Endothelial cell of umbilical vein (primary cell): ENCODE measurements at regions not wholly inside any gene's neighbourhood (a gene's known extent, or its start where the extent isn't known, plus 50 kb on each side); places are given as distances from the start of the nearest gene placed in this dataset.

Experiments used
- BruUV-seq: library from RNA; stranded (reverse); fragments of 400-500 nt; replicated peaks from 2 replicates; lab custom pipeline; 2021; lab: Mats Ljungman, UMichigan
- CTCF ChIA-PET: fragments of 300-600, 350-600 bp; sonication (Branson Sonifier 250); formaldehyde crosslinking; loops from one replicate; lab custom pipeline; 2021; ENCODE audit warnings: antibody characterized with exemption, inconsistent platforms; lab: Charles Lee
- POLR2A ChIA-PET: fragments of 300-600, 350-600 bp; sonication (Branson Sonifier 250); formaldehyde crosslinking; loops from one replicate; lab custom pipeline; 2021; ENCODE audit warnings: antibody characterized with exemption, inconsistent platforms; lab: Charles Lee
- DNase-seq: peaks from one replicate; pipeline ENCODE4 v3.0.0-alpha.2; 2011; ENCODE audit warnings: low read depth, low spot score
- FAIRE-seq: peaks from 2 replicates; lab custom pipeline; 2011; peaks lifted over from hg19 to GRCh38; lab: Jason Lieb, UNC
- H2AFZ ChIP-seq: 2 replicates; pipeline ENCODE4 v1.6.0; 2012; ENCODE audit warnings: low read depth, low read length, control low read depth, inconsistent platforms
- H3K27ac ChIP-seq: 2 replicates; pipeline ENCODE4 v1.5.1; 2011; ENCODE audit warnings: low read depth, mild to moderate bottlenecking, control low read depth, low read length, moderate library complexity; ENCODE audit not compliant: insufficient read depth
- H3K27me3 ChIP-seq, 2 experiments: 2 replicates each; pipeline versions ENCODE4 v1.6.0 to v1.6.1; 2011; ENCODE audit warnings: low read length in 2 of 2, mixed read lengths in 1 of 2; ENCODE audit not compliant: control insufficient read depth in 2 of 2, insufficient read depth in 2 of 2
- H3K36me3 ChIP-seq, 2 experiments: 2 replicates in 1 of 2; 3 replicates in 1 of 2; pipeline ENCODE4 v1.5.1; 2011; ENCODE audit warnings: low read length in 2 of 2, mild to moderate bottlenecking in 1 of 2, moderate library complexity in 1 of 2; ENCODE audit not compliant: control insufficient read depth in 2 of 2, insufficient read depth in 2 of 2; ENCODE audit errors: extremely low read depth in 1 of 2
- H3K4me1 ChIP-seq: 3 replicates; pipeline ENCODE4 v1.5.1; 2011; ENCODE audit warnings: mild to moderate bottlenecking, low read length; ENCODE audit not compliant: control insufficient read depth, insufficient read depth; ENCODE audit errors: extremely low read depth
- H3K4me2 ChIP-seq: 2 replicates; pipeline ENCODE4 v1.6.1; 2011; ENCODE audit warnings: low read length, control low read depth, mixed read lengths; ENCODE audit not compliant: insufficient read depth
- H3K4me3 ChIP-seq, 3 experiments: fragments of 200-600 bp in 1 of 3; sonication (generic), shearing (Covaris generic) in 1 of 3; replicated peaks in 1 of 3; 2 replicates each; pipeline ENCODE4 v1.5.1; 2011 to 2016; ENCODE audit warnings: control low read depth in 3 of 3, low read length in 3 of 3, mild to moderate bottlenecking in 2 of 3, inconsistent platforms in 1 of 3, low read depth in 1 of 3, moderate library complexity in 1 of 3; ENCODE audit not compliant: insufficient read depth in 1 of 3
- H3K79me2 ChIP-seq: 2 replicates; pipeline ENCODE4 v1.6.0; 2012; ENCODE audit warnings: low read length, inconsistent platforms; ENCODE audit not compliant: control insufficient read depth, insufficient read depth
- H3K9ac ChIP-seq: replicated peaks from 2 replicates; pipeline ENCODE3; 2011; ENCODE audit warnings: low read length, control low read depth; ENCODE audit not compliant: insufficient read depth; ENCODE audit errors: extremely low read depth
- H3K9me1 ChIP-seq: replicated peaks from 3 replicates; pipeline ENCODE4 v1.6.0; 2011; ENCODE audit warnings: mild to moderate bottlenecking, low read length; ENCODE audit not compliant: control insufficient read depth, insufficient read depth; ENCODE audit errors: extremely low read depth
- H3K9me3 ChIP-seq: replicated peaks from 2 replicates; pipeline ENCODE4 v1.5.1; 2012; ENCODE audit warnings: low read length, inconsistent platforms; ENCODE audit not compliant: control insufficient read depth, insufficient read depth
- H4K20me1 ChIP-seq: replicated peaks from 2 replicates; pipeline ENCODE3; 2011; ENCODE audit warnings: mild to moderate bottlenecking, low read length; ENCODE audit not compliant: control insufficient read depth, insufficient read depth; ENCODE audit errors: extremely low read depth
- CTCF ChIP-seq, 2 donors: IDR thresholded peaks; 1 replicate in 1 of 2; 2 replicates in 1 of 2; pipeline ENCODE4 v1.5.1; 2011; ENCODE audit warnings: low read length in 2 of 2, mild to moderate bottlenecking in 2 of 2, moderate library complexity in 2 of 2, control low read depth in 1 of 2, inconsistent platforms in 1 of 2, low read depth in 1 of 2; ENCODE audit not compliant: insufficient read depth in 1 of 2; ENCODE audit errors: extremely low read depth in 1 of 2
- EZH2 ChIP-seq: IDR thresholded peaks from 2 replicates; pipeline ENCODE4 v1.6.1; 2012; ENCODE audit warnings: borderline replicate concordance, low read depth, mild to moderate bottlenecking, moderate library complexity, low read length, inconsistent platforms; ENCODE audit not compliant: severe bottlenecking
- FOS ChIP-seq: IDR thresholded peaks from 2 replicates; pipeline ENCODE4 v1.6.1; 2011; ENCODE audit warnings: mild to moderate bottlenecking, low read length, moderate library complexity, borderline replicate concordance; ENCODE audit not compliant: insufficient read depth
- GATA2 ChIP-seq: IDR thresholded peaks from 2 replicates; pipeline ENCODE4 v1.7.0; 2011; ENCODE audit warnings: low read depth, mild to moderate bottlenecking, moderate library complexity, mixed read lengths, low read length; ENCODE audit not compliant: insufficient read length, insufficient read depth
- JUN ChIP-seq: IDR thresholded peaks from 2 replicates; pipeline ENCODE4 v1.6.1; 2011; ENCODE audit warnings: borderline replicate concordance, low read depth; ENCODE audit not compliant: insufficient read length, insufficient read depth
- MAX ChIP-seq: IDR thresholded peaks from 2 replicates; pipeline ENCODE4 v1.6.1; 2011; ENCODE audit not compliant: insufficient read depth, insufficient read length
- MYC ChIP-seq: IDR thresholded peaks from one replicate; pipeline ENCODE4 v1.6.1; 2011; ENCODE audit warnings: mild to moderate bottlenecking, low read depth, low read length
- POLR2A ChIP-seq: IDR thresholded peaks from 2 replicates; pipeline ENCODE4 v1.6.1; 2012; ENCODE audit warnings: low read depth, mild to moderate bottlenecking, control low read depth, low read length
- POLR2AphosphoS5 ChIP-seq: IDR thresholded peaks from 2 replicates; pipeline ENCODE4 v1.6.1; 2012; ENCODE audit warnings: low read depth, mild to moderate bottlenecking, control low read depth, low read length, moderate library complexity; ENCODE audit not compliant: insufficient read depth
- dilution Hi-C: fragments of 300-500 bp; cut with MboI; formaldehyde crosslinking; loops from one replicate; pipeline ENCODE4 v1.15.0; 2019; ENCODE audit warnings: low sequenced_read_pairs; ENCODE audit not compliant: extremely low pct_ligation_motif_present
- intact Hi-C: fragments of 100-400 bp; cut with micrococcal nuclease; formaldehyde crosslinking; loops from one replicate; pipeline ENCODE4 v1.10.0; 2022

GRCh38 chr14:22073801-22074200 is 400.2 kb upstream of the OR4E1 start:
- H2AFZ ChIP-seq = no peak overlapping the region
- intact Hi-C loops (no loop called here), dilution Hi-C loops (no loop called here)
- H3K27ac ChIP-seq = no peak overlapping the region
- H3K27me3 ChIP-seq = no peaks in the 10 kb centered on the region
- ChIA-PET CTCF (interaction anchor here (1.0 to 1.6 kb wide), 2 partner anchors 11 to 27 kb away, joined by 3 to 15 read pairs; no protein-coding TSS in a partner anchor), POLR2A (no interaction called here)
- BruUV-seq = no TSS peak
- no peaks in the 10 kb centered on the region for H3K9me3 ChIP-seq
- no peak overlapping the region for H3K4me2 ChIP-seq
- no peaks in the 10 kb centered on the region for H3K9me1 ChIP-seq
- no peak for FAIRE-seq
- DNase-seq = no peak
- no peak overlapping the region for H3K9ac ChIP-seq
- H4K20me1 ChIP-seq = no peaks in the 10 kb centered on the region
- no peaks in the 10 kb centered on the region for H3K36me3 ChIP-seq
- H3K4me1 ChIP-seq = peaks cover 7% of the 10 kb centered on the region
- H3K4me3 ChIP-seq = no peak overlapping the region
- TF ChIP-seq MYC (no peak), POLR2A (no peak), EZH2 (no peak), GATA2 (no peak), JUN (no peak), POLR2AphosphoS5 (no peak), CTCF (IDR thresholded peaks at IDR 0.05; ENCODE audit: extremely low read depth in 1 of 2, insufficient read depth in 1 of 2, low read depth in 1 of 2, low read length in 2 of 2) (no peak), FOS (no peak), MAX (no peak)
- H3K79me2 ChIP-seq = no peaks in the 10 kb centered on the region
